B cell (primary cell): ENCODE measurements at regions not wholly inside any gene's neighbourhood (a gene's known extent, or its start where the extent isn't known, plus 50 kb on each side); places are given as distances from the start of the nearest gene placed in this dataset.
A peak's percentile ranks its signal among the peaks of the same experiment; 100 is the strongest.

Experiments
- ATAC-seq: fragments of 200-7000 bp; cut with Tn5 transposase; one replicate; pipeline ENCODE4 v1.10.0; 2021; ENCODE audit warnings: low read depth, mild to moderate bottlenecking, moderate number of reproducible peaks, moderate library complexity
- CTCF ChIA-PET: fragments of 350-600 bp; sonication (Branson Sonifier 250); formaldehyde crosslinking; loops from one replicate; lab custom pipeline; 2021; ENCODE audit warnings: antibody characterized with exemption, inconsistent platforms; lab: Charles Lee
- POLR2A ChIA-PET: fragments of 350-600 bp; sonication (Branson Sonifier 250); formaldehyde crosslinking; loops from one replicate; lab custom pipeline; 2021; ENCODE audit warnings: antibody characterized with exemption; lab: Charles Lee
- DNase-seq: peaks from one replicate; pipeline ENCODE4 v3.0.0; 2013
- H2AFZ ChIP-seq: 2 replicates; pipeline ENCODE4 v1.6.1; 2012; ENCODE audit warnings: mild to moderate bottlenecking, low read depth, low read length; ENCODE audit not compliant: insufficient read depth, poor library complexity, severe bottlenecking
- H3K27ac ChIP-seq, 2 donors: 1 replicate in 1 of 2; 2 replicates in 1 of 2; pipeline ENCODE4 v1.5.1; 2012 to 2013; ENCODE audit warnings: low read length in 2 of 2, mild to moderate bottlenecking in 2 of 2, moderate library complexity in 1 of 2
- H3K27me3 ChIP-seq, 4 experiments: fragments of 200-600 bp in 1 of 4; sonication (generic) in 1 of 4; replicated peaks in 1 of 4; 1 replicate in 2 of 4; 2 replicates in 2 of 4; pipeline versions ENCODE4 v1.6.1 to v1.7.0; 2013 to 2016; ENCODE audit warnings: low read length in 3 of 4, mild to moderate bottlenecking in 2 of 4, mixed read lengths in 1 of 4, moderate library complexity in 1 of 4; ENCODE audit not compliant: insufficient read depth in 4 of 4, control insufficient read depth in 3 of 4; ENCODE audit errors: control extremely low read depth in 1 of 4
- H3K36me3 ChIP-seq, 2 experiments: replicated peaks in 1 of 2; 1 replicate in 1 of 2; 2 replicates in 1 of 2; pipeline versions ENCODE4 v1.6.1 to v1.7.1; 2013; ENCODE audit warnings: low read length in 1 of 2; ENCODE audit not compliant: insufficient read depth in 2 of 2, control insufficient read depth in 1 of 2; ENCODE audit errors: control extremely low read depth in 1 of 2, extremely low read depth in 1 of 2
- H3K4me1 ChIP-seq, 2 donors: fragments of 200-600 bp in 1 of 2; sonication (generic) in 1 of 2; 1 replicate in 1 of 2; 2 replicates in 1 of 2; pipeline versions ENCODE4 v1.5.1 to v1.6.1; 2013 to 2017; ENCODE audit warnings: low read length in 2 of 2; ENCODE audit not compliant: control insufficient read depth in 2 of 2, insufficient read depth in 2 of 2
- H3K4me2 ChIP-seq: replicated peaks from 2 replicates; pipeline ENCODE3; 2012; ENCODE audit warnings: mild to moderate bottlenecking, low read depth, low read length; ENCODE audit not compliant: poor library complexity, severe bottlenecking
- H3K4me3 ChIP-seq, 5 experiments: fragments of 200-600 bp in 1 of 5; sonication (generic) in 1 of 5; 1 replicate in 3 of 5; 2 replicates in 2 of 5; pipeline versions ENCODE4 v1.5.1 to v1.7.0; 2011 to 2016; ENCODE audit warnings: low read length in 4 of 5, mild to moderate bottlenecking in 4 of 5, low read depth in 2 of 5, control low read depth in 1 of 5, moderate library complexity in 1 of 5; ENCODE audit not compliant: insufficient read depth in 1 of 5; ENCODE audit errors: control extremely low read depth in 1 of 5, extremely low read depth in 1 of 5
- H3K79me2 ChIP-seq: fragments of 200-600 bp; sonication (generic); one replicate; pipeline ENCODE4 v1.6.0; 2016; ENCODE audit warnings: low read length; ENCODE audit not compliant: control insufficient read depth, insufficient read depth
- H3K9ac ChIP-seq: fragments of 200-600 bp; sonication (generic); 2 replicates; pipeline ENCODE4 v1.6.1; 2017; ENCODE audit warnings: mild to moderate bottlenecking, low read length, moderate library complexity
- H3K9me3 ChIP-seq, 3 donors: one replicate each; pipeline versions ENCODE4 v1.6.1 to v1.7.1; 2013; ENCODE audit warnings: low read length in 2 of 3; ENCODE audit not compliant: control insufficient read depth in 2 of 3, insufficient read depth in 1 of 3; ENCODE audit errors: control extremely low read depth in 1 of 3
- H4K20me1 ChIP-seq: 2 replicates; pipeline ENCODE4 v1.6.0; 2012; ENCODE audit warnings: mild to moderate bottlenecking, low read length; ENCODE audit not compliant: insufficient read depth, control insufficient read depth, poor library complexity, severe bottlenecking
- H3K27ac Mint-ChIP-seq: one replicate; pipeline ENCODE4 v1.8.0; 2021; ENCODE audit warnings: mixed read lengths
- H3K27me3 Mint-ChIP-seq: one replicate; pipeline ENCODE4 v1.8.0; 2021; ENCODE audit warnings: mixed read lengths
- H3K4me1 Mint-ChIP-seq: one replicate; pipeline ENCODE4 v1.8.0; 2021; ENCODE audit warnings: mixed read lengths
- H3K4me3 Mint-ChIP-seq: one replicate; pipeline ENCODE4 v1.8.0; 2021; ENCODE audit warnings: mixed read lengths
- H3K9me3 Mint-ChIP-seq: one replicate; pipeline ENCODE4 v1.8.0; 2022; ENCODE audit warnings: mixed read lengths; ENCODE audit not compliant: insufficient read depth
- CTCF ChIP-seq: fragments of 200-600 bp; IDR thresholded peaks from one replicate; pipeline ENCODE4 v1.8.0; 2022; ENCODE audit warnings: antibody characterized with exemption, mild to moderate bottlenecking
- EZH2 ChIP-seq: IDR thresholded peaks from 2 replicates; pipeline ENCODE4 v1.6.1; 2012; ENCODE audit warnings: borderline replicate concordance, low read depth, mild to moderate bottlenecking, moderate library complexity, low read length; ENCODE audit not compliant: insufficient read depth, poor library complexity, severe bottlenecking
- WGBS: methylation state at CpG from one replicate; pipeline ENCODE4 v1.1.5; 2013; ENCODE audit warnings: missing lambda C conversion rate; ENCODE audit not compliant: insufficient coverage; 5-methylcytosine and 5-hydroxymethylcytosine counted together
- intact Hi-C: fragments of 100-400 bp; cut with micrococcal nuclease; formaldehyde crosslinking; loops from one replicate; pipeline ENCODE4 v1.10.0; 2022

- Mint-ChIP-seq H3K27me3 (no peaks in the 10 kb centered on the region), H3K27ac (peak overlapping the region; percentile 6), H3K4me3 (no peak overlapping the region), H3K9me3 (no peaks in the 10 kb centered on the region), H3K4me1 (peaks cover 56% of the 10 kb centered on the region)
- Histone ChIP-seq H3K4me2 (no peak overlapping the region), H3K27me3 (no peaks in the 10 kb centered on the region), H2AFZ (no peak overlapping the region), H3K27ac (no peak overlapping the region), H3K36me3 (no peaks in the 10 kb centered on the region), H3K4me1 (peaks cover 31 to 34% of the 10 kb centered on the region in 2 donors), H3K4me3 (no peak overlapping the region), H4K20me1 (no peaks in the 10 kb centered on the region), H3K9ac (no peak overlapping the region), H3K79me2 (no peaks in the 10 kb centered on the region), H3K9me3 (no peaks in the 10 kb centered on the region)
- ChIA-PET POLR2A (no interaction called here), CTCF (interaction anchor here (1.0 to 2.9 kb wide), 2 partner anchors 9 to 86 kb away, joined by 3 to 15 read pairs; no protein-coding TSS in a partner anchor)
- DNase-seq: no peak
- ATAC-seq: no peak
- intact Hi-C loops: no loop called here
- TF ChIP-seq EZH2 (no peak), CTCF (no peak)
- WGBS: 98% methylated on average over 6 of the region's 7 CpGs
These were observed 309.0 kb upstream of the AMIGO2 start for GRCh38 chr12:47388712-47389111.

- H3K4me1 Mint-ChIP-seq: peaks cover 57% of the 10 kb centered on the region
- no peaks in the 10 kb centered on the region for H4K20me1 ChIP-seq
- TF ChIP-seq EZH2 (no peak), CTCF (no peak)
- H3K36me3 ChIP-seq: no peaks in the 10 kb centered on the region
- intact Hi-C loops: no loop called here
- no peaks in the 10 kb centered on the region for H3K9me3 Mint-ChIP-seq
- ChIA-PET CTCF (interaction anchor here (1.0 to 2.9 kb wide), 3 partner anchors 9 to 356 kb away, joined by 3 to 15 read pairs (median 4); no protein-coding TSS in a partner anchor), POLR2A (interaction anchor here (0.7 kb wide), 1 partner anchor 363 kb away, joined by 4 read pairs; no protein-coding TSS in a partner anchor)
- no peak overlapping the region for H3K4me3 ChIP-seq
- no peaks in the 10 kb centered on the region for H3K27me3 ChIP-seq
- H3K4me3 Mint-ChIP-seq: no peak overlapping the region
- H3K27ac ChIP-seq: no peak overlapping the region
- DNase-seq (no peak), ATAC-seq (no peak)
- no CpG with 5 or more reads among the region's 1 CpG for WGBS
- no peak overlapping the region for H3K4me2 ChIP-seq
- H3K27ac Mint-ChIP-seq: peak overlapping the region; percentile 6
- H2AFZ ChIP-seq: no peak overlapping the region
- H3K9ac ChIP-seq: no peak overlapping the region
- H3K79me2 ChIP-seq: no peaks in the 10 kb centered on the region
- H3K9me3 ChIP-seq: no peaks in the 10 kb centered on the region
- peaks cover 31 to 34% of the 10 kb centered on the region in 2 donors for H3K4me1 ChIP-seq
- H3K27me3 Mint-ChIP-seq: no peaks in the 10 kb centered on the region
These were observed 308.2 kb upstream of the AMIGO2 start for GRCh38 chr12:47387994-47388393.
